KMS-11 (cell line): ENCODE measurements at regions not wholly inside any gene's neighbourhood (a gene's known extent, or its start where the extent isn't known, plus 50 kb on each side); places are given as distances from the start of the nearest gene placed in this dataset.

ENCODE experiments used
- H2AFZ ChIP-seq: fragments of 200-600 bp; sonication (generic); 2 replicates; pipeline ENCODE4 v1.6.1; 2016; ENCODE audit warnings: antibody characterized with exemption, mixed run types, low read depth
- H3K27ac ChIP-seq: fragments of 200-600 bp; sonication (generic); 2 replicates; pipeline ENCODE4 v1.6.1; 2016; ENCODE audit warnings: mild to moderate bottlenecking, mixed run types
- H3K27me3 ChIP-seq: fragments of 200-600 bp; sonication (generic); 2 replicates; pipeline ENCODE4 v1.6.1; 2017; ENCODE audit warnings: mild to moderate bottlenecking, low read depth, mixed run types, moderate library complexity; ENCODE audit not compliant: insufficient read depth
- H3K36me3 ChIP-seq: fragments of 200-600 bp; sonication (generic); 2 replicates; pipeline ENCODE4 v1.6.1; 2017; ENCODE audit warnings: mild to moderate bottlenecking, mixed run types; ENCODE audit not compliant: insufficient read depth
- H3K4me1 ChIP-seq: fragments of 200-600 bp; sonication (generic); 2 replicates; pipeline ENCODE4 v1.6.1; 2016; ENCODE audit warnings: mild to moderate bottlenecking, low read depth, mixed run types; ENCODE audit not compliant: poor library complexity, severe bottlenecking
- H3K4me2 ChIP-seq: fragments of 200-600 bp; sonication (generic); 2 replicates; pipeline ENCODE4 v1.7.0; 2016; ENCODE audit warnings: mild to moderate bottlenecking, mixed run types
- H3K4me3 ChIP-seq: fragments of 200-600 bp; sonication (generic); IDR thresholded peaks from 2 replicates; pipeline ENCODE4 v1.6.1; 2017; ENCODE audit warnings: low read depth, low read length, mixed read lengths; ENCODE audit not compliant: insufficient read depth
- H3K79me2 ChIP-seq: fragments of 200-600 bp; sonication (generic); 2 replicates; pipeline ENCODE4 v1.6.1; 2016; ENCODE audit warnings: low read depth, mixed run types; ENCODE audit not compliant: insufficient read depth
- H3K9ac ChIP-seq: fragments of 200-600 bp; sonication (generic); 2 replicates; pipeline ENCODE4 v1.6.1; 2016; ENCODE audit warnings: mild to moderate bottlenecking, mixed run types
- H4K20me1 ChIP-seq: fragments of 200-600 bp; sonication (generic); 2 replicates; pipeline ENCODE4 v1.6.1; 2016; ENCODE audit warnings: mild to moderate bottlenecking, mixed run types; ENCODE audit not compliant: insufficient read depth
- CTCF ChIP-seq: fragments of 200-600 bp; sonication (generic); conservative IDR thresholded peaks from 2 replicates; pipeline ENCODE4 v1.6.1; 2017; ENCODE audit warnings: low read depth, mild to moderate bottlenecking, antibody characterized with exemption, low read length, moderate library complexity, mixed read lengths

GRCh38 chr11:43579171-43579918 is 101.2 kb upstream of the HSD17B12 start:
- Histone ChIP-seq H3K4me3 (no peak overlapping the region), H3K27me3 (peaks cover 48% of the 10 kb centered on the region), H4K20me1 (no peaks in the 10 kb centered on the region), H3K9ac (no peak overlapping the region), H3K27ac (no peak overlapping the region), H2AFZ (peak overlapping the region; percentile 83), H3K4me1 (peaks cover 23% of the 10 kb centered on the region), H3K36me3 (no peaks in the 10 kb centered on the region), H3K4me2 (peak overlapping the region; percentile 78), H3K79me2 (no peaks in the 10 kb centered on the region)
- TF ChIP-seq CTCF: no peak

GRCh38 chr11:43579919-43580276 is 100.6 kb upstream of the HSD17B12 start:
- H3K4me3 ChIP-seq: no peak overlapping the region
- no peaks in the 10 kb centered on the region for H3K79me2 ChIP-seq
- peak overlapping the region; percentile 83; the same call in 1 of the 2 replicates for H2AFZ ChIP-seq
- H3K27ac ChIP-seq: no peak overlapping the region
- no peaks in the 10 kb centered on the region for H4K20me1 ChIP-seq
- peaks cover 48% of the 10 kb centered on the region for H3K27me3 ChIP-seq
- H3K4me2 ChIP-seq: peak overlapping the region; percentile 78; the same call in 1 of the 2 replicates
- TF ChIP-seq CTCF: no peak
- H3K36me3 ChIP-seq: no peaks in the 10 kb centered on the region
- no peak overlapping the region for H3K9ac ChIP-seq
- peaks cover 21% of the 10 kb centered on the region for H3K4me1 ChIP-seq

- peak overlapping the region; percentile 79; the same call in 1 of the 2 replicates for H2AFZ ChIP-seq
- H3K9ac ChIP-seq: no peak overlapping the region
- H3K4me1 ChIP-seq: peaks cover 21% of the 10 kb centered on the region
- no peaks in the 10 kb centered on the region for H3K79me2 ChIP-seq
- H3K4me3 ChIP-seq: no peak overlapping the region
- no peaks in the 10 kb centered on the region for H3K36me3 ChIP-seq
- peaks cover 48% of the 10 kb centered on the region for H3K27me3 ChIP-seq
- H3K27ac ChIP-seq: no peak overlapping the region
- peak overlapping the region; percentile 61 for H3K4me2 ChIP-seq
- H4K20me1 ChIP-seq: no peaks in the 10 kb centered on the region
- no peak for TF ChIP-seq CTCF
Observed at GRCh38 chr11:43580735-43581369, 99.7 kb upstream of the HSD17B12 start.

GRCh38 chr11:43581370-43582023 is 99.0 kb upstream of the HSD17B12 start:
- no peak overlapping the region for H3K9ac ChIP-seq
- peaks cover 48% of the 10 kb centered on the region for H3K27me3 ChIP-seq
- H3K36me3 ChIP-seq: no peaks in the 10 kb centered on the region
- H3K4me1 ChIP-seq: peaks cover 22% of the 10 kb centered on the region
- TF ChIP-seq CTCF: no peak
- H3K4me3 ChIP-seq: no peak overlapping the region
- no peak overlapping the region for H3K27ac ChIP-seq
- no peaks in the 10 kb centered on the region for H3K79me2 ChIP-seq
- H3K4me2 ChIP-seq: peak overlapping the region; percentile 61
- H2AFZ ChIP-seq: peak overlapping the region; percentile 79; the same call in 1 of the 2 replicates
- no peaks in the 10 kb centered on the region for H4K20me1 ChIP-seq
